Keratinocyte (primary cell): ENCODE measurements at regions not wholly inside any gene's neighbourhood (a gene's known extent, or its start where the extent isn't known, plus 50 kb on each side); places are given as distances from the start of the nearest gene placed in this dataset.

Experiments used
- DNase-seq: peaks from one replicate; pipeline ENCODE4 v3.0.0-alpha.2; 2011; ENCODE audit warnings: low read depth, missing footprints, low spot score
- FAIRE-seq: peaks from 2 replicates; lab custom pipeline; 2011; peaks lifted over from hg19 to GRCh38; lab: Jason Lieb, UNC
- H2AFZ ChIP-seq: 2 replicates; pipeline ENCODE4 v1.6.0; 2012; ENCODE audit warnings: low read length, control low read depth, inconsistent platforms; ENCODE audit not compliant: control insufficient read depth
- H3K27ac ChIP-seq: 2 replicates; pipeline ENCODE4 v1.5.1; 2011; ENCODE audit warnings: low read length; ENCODE audit not compliant: control insufficient read depth, insufficient read depth
- H3K27me3 ChIP-seq: 3 replicates; pipeline ENCODE4 v1.6.0; 2011; ENCODE audit warnings: low read length; ENCODE audit not compliant: control insufficient read depth, insufficient read depth; ENCODE audit errors: extremely low read depth
- H3K36me3 ChIP-seq, 2 experiments: 2 replicates in 1 of 2; 3 replicates in 1 of 2; pipeline ENCODE4 v1.5.1; 2011; ENCODE audit warnings: low read length in 2 of 2, mild to moderate bottlenecking in 1 of 2; ENCODE audit not compliant: control insufficient read depth in 2 of 2, insufficient read depth in 2 of 2; ENCODE audit errors: extremely low read depth in 1 of 2
- H3K4me1 ChIP-seq: 3 replicates; pipeline ENCODE4 v1.5.1; 2011; ENCODE audit warnings: low read length; ENCODE audit not compliant: control insufficient read depth, insufficient read depth; ENCODE audit errors: extremely low read depth
- H3K4me2 ChIP-seq: 3 replicates; pipeline ENCODE4 v1.6.0; 2011; ENCODE audit warnings: low read depth, low read length; ENCODE audit not compliant: control insufficient read depth, insufficient read depth; ENCODE audit errors: extremely low read depth
- H3K4me3 ChIP-seq, 3 experiments: fragments of 200-600 bp in 1 of 3; sonication (generic) in 1 of 3; 2 replicates in 2 of 3; 3 replicates in 1 of 3; pipeline ENCODE4 v1.5.1; 2011 to 2016; ENCODE audit warnings: low read length in 3 of 3, mild to moderate bottlenecking in 3 of 3, control low read depth in 2 of 3, inconsistent platforms in 1 of 3, low read depth in 1 of 3, mixed read lengths in 1 of 3, mixed run types in 1 of 3, moderate library complexity in 1 of 3; ENCODE audit not compliant: control insufficient read depth in 2 of 3, insufficient read depth in 2 of 3; ENCODE audit errors: extremely low read depth in 1 of 3
- H3K79me2 ChIP-seq: 2 replicates; pipeline ENCODE4 v1.6.0; 2012; ENCODE audit warnings: low read length; ENCODE audit not compliant: control insufficient read depth, insufficient read depth
- H3K9ac ChIP-seq: 3 replicates; pipeline ENCODE4 v1.6.0; 2011; ENCODE audit warnings: low read length; ENCODE audit not compliant: control insufficient read depth, insufficient read depth; ENCODE audit errors: extremely low read depth
- H3K9me1 ChIP-seq: 3 replicates; pipeline ENCODE4 v1.6.0; 2011; ENCODE audit warnings: low read length; ENCODE audit not compliant: control insufficient read depth, insufficient read depth; ENCODE audit errors: extremely low read depth
- H3K9me3 ChIP-seq: 2 replicates; pipeline ENCODE4 v1.5.1; 2012; ENCODE audit warnings: low read depth, low read length; ENCODE audit not compliant: control insufficient read depth
- H4K20me1 ChIP-seq: 3 replicates; pipeline ENCODE4 v1.6.0; 2011; ENCODE audit warnings: low read length; ENCODE audit not compliant: control insufficient read depth, insufficient read depth; ENCODE audit errors: extremely low read depth
- EZH2 ChIP-seq: IDR thresholded peaks from one replicate; pipeline ENCODE4 v1.6.1; 2012; ENCODE audit warnings: inconsistent platforms, mild to moderate bottlenecking, low read length, moderate library complexity
- dilution Hi-C: fragments of 300-500 bp; cut with MboI; formaldehyde crosslinking; loops from one replicate; pipeline ENCODE4 v1.7.0; 2020; ENCODE audit warnings: low sequenced_read_pairs; ENCODE audit not compliant: extremely low pct_ligation_motif_present
- TF ChIP-seq, protein P1 (sequence below), 3 experiments: IDR thresholded peaks in 1 of 3; conservative IDR thresholded peaks in 1 of 3; optimal IDR thresholded peaks in 1 of 3; 2 replicates in 2 of 3; 3 replicates in 1 of 3; pipeline versions ENCODE3 to v1.5.1; 2011; ENCODE audit warnings: low read length in 3 of 3, mild to moderate bottlenecking in 3 of 3, moderate library complexity in 2 of 3, control low read depth in 1 of 3, inconsistent platforms in 1 of 3; ENCODE audit not compliant: insufficient read depth in 2 of 3; ENCODE audit errors: extremely low read depth in 1 of 3

DNA sequence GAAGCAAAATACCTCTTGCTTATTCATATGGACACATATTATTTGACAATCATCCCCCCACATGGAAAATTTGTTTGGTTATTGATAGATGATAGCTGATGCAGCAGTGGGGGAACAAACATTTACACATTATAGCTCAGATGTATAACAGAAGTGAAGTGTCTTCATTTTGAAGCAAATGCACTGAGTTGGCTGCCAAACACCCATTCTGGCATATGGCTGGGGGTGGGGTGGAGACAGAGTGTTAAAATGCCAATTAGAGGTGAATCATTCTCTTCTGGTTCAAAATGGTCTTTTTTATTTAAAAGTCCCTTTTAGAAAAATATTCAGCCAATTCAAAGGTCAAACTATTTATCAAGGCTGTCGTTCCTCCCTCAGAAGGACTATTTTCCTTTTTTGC is 157.3 kb upstream of the TRPC6 start:
- FAIRE-seq (no peak), DNase-seq (no peak)
- Histone ChIP-seq H3K4me1 (no peaks in the 10 kb centered on the region), H3K27me3 (no peaks in the 10 kb centered on the region), H3K4me2 (no peak overlapping the region), H3K27ac (no peak overlapping the region), H3K4me3 (no peak overlapping the region), H3K36me3 (no peaks in the 10 kb centered on the region), H4K20me1 (no peaks in the 10 kb centered on the region), H2AFZ (no peak overlapping the region), H3K9me1 (no peaks in the 10 kb centered on the region), H3K79me2 (no peaks in the 10 kb centered on the region), H3K9me3 (no peaks in the 10 kb centered on the region), H3K9ac (no peak overlapping the region)
- dilution Hi-C loops: no loop called here
- TF ChIP-seq EZH2: no peak
- TF ChIP-seq, protein P1, sequence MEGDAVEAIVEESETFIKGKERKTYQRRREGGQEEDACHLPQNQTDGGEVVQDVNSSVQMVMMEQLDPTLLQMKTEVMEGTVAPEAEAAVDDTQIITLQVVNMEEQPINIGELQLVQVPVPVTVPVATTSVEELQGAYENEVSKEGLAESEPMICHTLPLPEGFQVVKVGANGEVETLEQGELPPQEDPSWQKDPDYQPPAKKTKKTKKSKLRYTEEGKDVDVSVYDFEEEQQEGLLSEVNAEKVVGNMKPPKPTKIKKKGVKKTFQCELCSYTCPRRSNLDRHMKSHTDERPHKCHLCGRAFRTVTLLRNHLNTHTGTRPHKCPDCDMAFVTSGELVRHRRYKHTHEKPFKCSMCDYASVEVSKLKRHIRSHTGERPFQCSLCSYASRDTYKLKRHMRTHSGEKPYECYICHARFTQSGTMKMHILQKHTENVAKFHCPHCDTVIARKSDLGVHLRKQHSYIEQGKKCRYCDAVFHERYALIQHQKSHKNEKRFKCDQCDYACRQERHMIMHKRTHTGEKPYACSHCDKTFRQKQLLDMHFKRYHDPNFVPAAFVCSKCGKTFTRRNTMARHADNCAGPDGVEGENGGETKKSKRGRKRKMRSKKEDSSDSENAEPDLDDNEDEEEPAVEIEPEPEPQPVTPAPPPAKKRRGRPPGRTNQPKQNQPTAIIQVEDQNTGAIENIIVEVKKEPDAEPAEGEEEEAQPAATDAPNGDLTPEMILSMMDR (optimal IDR thresholded peaks at IDR 0.05 in 1 of 3, IDR thresholded peaks at IDR 0.05 in 1 of 3, conservative IDR thresholded peaks at IDR 0.05 in 1 of 3; ENCODE audit: extremely low read depth in 1 of 3, insufficient read depth in 2 of 3, low read length in 3 of 3): no peak

DNA sequence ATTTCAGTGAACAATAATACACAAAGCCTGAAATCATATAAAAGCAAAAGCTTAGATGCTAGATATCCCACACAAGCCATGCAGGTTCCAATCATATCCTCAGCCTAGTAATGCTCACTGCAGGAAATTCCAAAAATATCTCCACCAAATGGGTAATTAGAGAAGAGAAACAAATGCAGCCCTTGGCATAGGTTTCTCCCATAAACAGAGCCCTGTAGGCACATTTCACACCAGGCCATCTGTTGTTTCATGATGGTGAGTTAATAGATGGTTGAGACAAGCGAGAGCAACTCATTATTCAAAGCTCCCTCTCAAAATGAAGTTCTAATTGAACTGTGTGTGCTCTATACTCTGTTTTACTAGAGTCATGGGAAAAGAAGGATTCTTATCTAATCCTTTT is 154.6 kb upstream of the TRPC6 start:
- H3K9me3 ChIP-seq: no peaks in the 10 kb centered on the region
- TF ChIP-seq, protein P1 (optimal IDR thresholded peaks at IDR 0.05 in 1 of 3, IDR thresholded peaks at IDR 0.05 in 1 of 3, conservative IDR thresholded peaks at IDR 0.05 in 1 of 3; ENCODE audit: extremely low read depth in 1 of 3, insufficient read depth in 2 of 3, low read length in 3 of 3): no peak
- no peak for TF ChIP-seq EZH2
- DNase-seq: no peak
- H3K9ac ChIP-seq: no peak overlapping the region
- H3K27ac ChIP-seq: no peak overlapping the region
- no peak for FAIRE-seq
- H3K9me1 ChIP-seq: no peaks in the 10 kb centered on the region
- dilution Hi-C loops: no loop called here
- no peak overlapping the region for H3K4me2 ChIP-seq
- H2AFZ ChIP-seq: no peak overlapping the region
- H3K79me2 ChIP-seq: no peaks in the 10 kb centered on the region
- H3K4me3 ChIP-seq: no peak overlapping the region
- H3K27me3 ChIP-seq: no peaks in the 10 kb centered on the region
- H3K36me3 ChIP-seq: no peaks in the 10 kb centered on the region
- H4K20me1 ChIP-seq: no peaks in the 10 kb centered on the region
- H3K4me1 ChIP-seq: no peaks in the 10 kb centered on the region
